ENCODE measurements at regions not wholly inside any gene's neighbourhood (a gene's known extent, or its start where the extent isn't known, plus 50 kb on each side); places are given as distances from the start of the nearest gene placed in this dataset.

DNA sequence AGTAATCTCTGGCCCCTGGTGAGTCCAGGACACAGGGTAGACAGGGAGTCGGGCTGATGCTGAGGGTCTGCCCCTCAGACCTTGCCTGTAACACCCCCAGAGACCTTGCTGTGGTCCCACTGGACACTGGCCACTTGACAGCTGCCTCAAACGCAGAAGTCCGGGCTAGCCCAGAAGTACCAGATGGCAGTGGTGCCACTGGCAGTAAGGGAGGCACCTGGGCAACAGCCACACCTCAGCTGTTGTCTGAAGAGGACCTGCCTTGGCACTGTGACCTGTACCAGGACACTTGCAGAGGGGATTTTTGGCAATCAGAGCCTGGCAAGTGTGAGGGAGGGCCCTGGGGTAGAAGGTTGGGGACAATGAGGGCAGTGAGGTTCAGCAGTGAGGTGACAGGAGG lies 63.3 kb upstream of the UXT start:
- no peak overlapping the region for H2BK120ac ChIP-seq (ENCODE audit: low read depth, low read length)
- no peak overlapping the region for H4K8ac ChIP-seq (ENCODE audit: low read depth in 2 of 2, low read length in 2 of 2)
- H2BK15ac ChIP-seq (ENCODE audit: low read depth, low read length): no peak overlapping the region
- H2AK5ac ChIP-seq (ENCODE audit: low read depth, low read length): no peak overlapping the region
- peaks cover 4% of the 10 kb centered on the region for H3K27me3 ChIP-seq (ENCODE audit: control insufficient read depth, insufficient read depth, low read length)
- H2AFZ ChIP-seq (replicated peaks; ENCODE audit: low read length, poor library complexity): no peak overlapping the region
- no peak overlapping the region for H3K9ac ChIP-seq (ENCODE audit: low read depth, low read length)
- dilution Hi-C loops (cut with HindIII; ENCODE audit: low sequenced_read_pairs, unreplicated experiment) (no loop called here), intact Hi-C loops (cut with micrococcal nuclease) (no loop called here), in situ Hi-C loops (cut with MboI; ENCODE audit: low sequenced_read_pairs) (no loop called here)
- no peak overlapping the region for H3K4me2 ChIP-seq (ENCODE audit: low read depth, low read length)
- 66% methylated on average over 3 of the region's 3 CpGs; no CpG with 5 or more reads in 1 of the 2 experiments for WGBS, 2 experiments (ENCODE audit: extremely low coverage in 2 of 2, insufficient read length in 1 of 2)
- no peak overlapping the region for H3K56ac ChIP-seq (ENCODE audit: extremely low read depth, insufficient read depth, low read length)
- no peak overlapping the region for H4K5ac ChIP-seq (ENCODE audit: low read depth, low read length)
- no peak overlapping the region for H2AK9ac ChIP-seq (replicated peaks; ENCODE audit: low read depth, low read length, poor library complexity)
- BruUV-seq (replicated peaks): no TSS peak
- H2BK5ac ChIP-seq (ENCODE audit: low read depth, low read length, poor library complexity, severe bottlenecking): no peak overlapping the region
- H4K20me1 ChIP-seq (ENCODE audit: insufficient read depth, low read length): no peaks in the 10 kb centered on the region
- TF ChIP-seq, protein P1, sequence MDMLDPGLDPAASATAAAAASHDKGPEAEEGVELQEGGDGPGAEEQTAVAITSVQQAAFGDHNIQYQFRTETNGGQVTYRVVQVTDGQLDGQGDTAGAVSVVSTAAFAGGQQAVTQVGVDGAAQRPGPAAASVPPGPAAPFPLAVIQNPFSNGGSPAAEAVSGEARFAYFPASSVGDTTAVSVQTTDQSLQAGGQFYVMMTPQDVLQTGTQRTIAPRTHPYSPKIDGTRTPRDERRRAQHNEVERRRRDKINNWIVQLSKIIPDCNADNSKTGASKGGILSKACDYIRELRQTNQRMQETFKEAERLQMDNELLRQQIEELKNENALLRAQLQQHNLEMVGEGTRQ (IDR thresholded peaks at IDR 0.05; ENCODE audit: low read depth, low read length): no peak
- TF ChIP-seq BHLHE40 (IDR thresholded peaks at IDR 0.05; ENCODE audit: low read depth, low read length) (no peak), ELK1 (IDR thresholded peaks at IDR 0.05; ENCODE audit: borderline replicate concordance, low read depth, low read length) (no peak), MAFK (IDR thresholded peaks at IDR 0.05; ENCODE audit: low read depth, low read length) (no peak), MXI1 (IDR thresholded peaks at IDR 0.05; ENCODE audit: borderline replicate concordance, low read depth, low read length) (no peak), RCOR1 (IDR thresholded peaks at IDR 0.05; ENCODE audit: insufficient replicate concordance, low read length) (no peak), POLR2A (IDR thresholded peaks at IDR 0.05; ENCODE audit: low read depth, low read length) (no peak), SMC3 (IDR thresholded peaks at IDR 0.05; ENCODE audit: low read depth, low read length) (no peak), MAZ (IDR thresholded peaks at IDR 0.05; ENCODE audit: borderline replicate concordance, low read depth, low read length) (no peak), CEBPB (IDR thresholded peaks at IDR 0.05; ENCODE audit: low read depth, low read length) (no peak), CHD1 (IDR thresholded peaks at IDR 0.05; ENCODE audit: low read depth, low read length) (no peak), NFE2L2 (IDR thresholded peaks at IDR 0.05; ENCODE audit: low read depth, low read length) (no peak), RFX5 (IDR thresholded peaks at IDR 0.05; ENCODE audit: low read depth, low read length) (no peak), RAD21 (IDR thresholded peaks at IDR 0.05; ENCODE audit: low read length) (no peak), FOS (IDR thresholded peaks at IDR 0.05; ENCODE audit: low read depth, low read length) (no peak)
- TF ChIP-seq, protein P2, sequence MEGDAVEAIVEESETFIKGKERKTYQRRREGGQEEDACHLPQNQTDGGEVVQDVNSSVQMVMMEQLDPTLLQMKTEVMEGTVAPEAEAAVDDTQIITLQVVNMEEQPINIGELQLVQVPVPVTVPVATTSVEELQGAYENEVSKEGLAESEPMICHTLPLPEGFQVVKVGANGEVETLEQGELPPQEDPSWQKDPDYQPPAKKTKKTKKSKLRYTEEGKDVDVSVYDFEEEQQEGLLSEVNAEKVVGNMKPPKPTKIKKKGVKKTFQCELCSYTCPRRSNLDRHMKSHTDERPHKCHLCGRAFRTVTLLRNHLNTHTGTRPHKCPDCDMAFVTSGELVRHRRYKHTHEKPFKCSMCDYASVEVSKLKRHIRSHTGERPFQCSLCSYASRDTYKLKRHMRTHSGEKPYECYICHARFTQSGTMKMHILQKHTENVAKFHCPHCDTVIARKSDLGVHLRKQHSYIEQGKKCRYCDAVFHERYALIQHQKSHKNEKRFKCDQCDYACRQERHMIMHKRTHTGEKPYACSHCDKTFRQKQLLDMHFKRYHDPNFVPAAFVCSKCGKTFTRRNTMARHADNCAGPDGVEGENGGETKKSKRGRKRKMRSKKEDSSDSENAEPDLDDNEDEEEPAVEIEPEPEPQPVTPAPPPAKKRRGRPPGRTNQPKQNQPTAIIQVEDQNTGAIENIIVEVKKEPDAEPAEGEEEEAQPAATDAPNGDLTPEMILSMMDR (conservative IDR thresholded peaks at IDR 0.05; ENCODE audit: low read depth, low read length): no peak
- H3K36me3 ChIP-seq (ENCODE audit: control insufficient read depth, insufficient read depth, low read length): no peaks in the 10 kb centered on the region
- no peak overlapping the region for H3K14ac ChIP-seq (replicated peaks; ENCODE audit: low read depth, low read length)
- H4K91ac ChIP-seq (ENCODE audit: insufficient read depth, low read depth, low read length): no peak overlapping the region
- no peaks in the 10 kb centered on the region for H3K9me1 ChIP-seq (ENCODE audit: insufficient read depth, low read length)
- no peak overlapping the region for H3K4ac ChIP-seq (ENCODE audit: low read depth, low read length)
- no peak overlapping the region for H3K4me3 ChIP-seq (ENCODE audit: insufficient read depth, low read depth, low read length)
- ATAC-seq (ENCODE audit: low read depth): no peak
- DNase-seq: no peak
- H2BK20ac ChIP-seq (ENCODE audit: low read depth, low read length): no peak overlapping the region
- H3K9me3 ChIP-seq (ENCODE audit: control insufficient read depth, insufficient read depth, low read length): peaks cover 8% of the 10 kb centered on the region; the same call in 1 of the 2 replicates
- no peak overlapping the region for H3K18ac ChIP-seq (ENCODE audit: low read depth, low read length)
- no peaks in the 10 kb centered on the region for H3K4me1 ChIP-seq (ENCODE audit: control insufficient read depth, insufficient read depth, low read length)
- CTCF ChIA-PET: no interaction called here
- no peak overlapping the region for H3K23ac ChIP-seq (ENCODE audit: low read depth, low read length)
- POLR2A ChIA-PET (ENCODE audit: unreplicated experiment): no interaction called here
- H3K27ac ChIP-seq (ENCODE audit: insufficient read depth, low read length): no peak overlapping the region
- no peaks in the 10 kb centered on the region for H3K79me1 ChIP-seq (ENCODE audit: low read depth in 1 of 2, low read length in 2 of 2)
